Naive B cell (primary cell): ENCODE measurements at regions not wholly inside any gene's neighbourhood (a gene's known extent, or its start where the extent isn't known, plus 50 kb on each side); places are given as distances from the start of the nearest gene placed in this dataset.
"Not testable (repeated sequence)": the region's sequence is repeated elsewhere in the genome, so short reads cannot be mapped to it uniquely, and the experiment has no call there.

Source experiments
- ATAC-seq, 2 donors: fragments of 150-1000 bp; cut with Tn5 transposase; 2 replicates each; pipeline ENCODE4 v1.10.0; 2021; ENCODE audit warnings: low read depth in 2 of 2, mild to moderate bottlenecking in 2 of 2, moderate library complexity in 2 of 2
- DNase-seq: peaks from one replicate; pipeline ENCODE4 v3.0.0; 2022
- H3K27ac Mint-ChIP-seq, 6 donors: one replicate each; pipeline ENCODE4 v1.8.0; 2020 to 2022; ENCODE audit warnings: mild to moderate bottlenecking in 6 of 6, mixed read lengths in 6 of 6, moderate library complexity in 5 of 6, inconsistent platforms in 2 of 6
- H3K27me3 Mint-ChIP-seq, 3 donors: one replicate each; pipeline ENCODE4 v1.8.0; 2021 to 2022; ENCODE audit warnings: mixed read lengths in 3 of 3, mild to moderate bottlenecking in 1 of 3
- H3K36me3 Mint-ChIP-seq, 2 donors: one replicate each; pipeline ENCODE4 v1.8.0; 2020 to 2022; ENCODE audit warnings: mixed read lengths in 2 of 2, inconsistent platforms in 1 of 2, mild to moderate bottlenecking in 1 of 2
- H3K4me1 Mint-ChIP-seq, 3 donors: one replicate each; pipeline ENCODE4 v1.8.0; 2020 to 2022; ENCODE audit warnings: mixed read lengths in 3 of 3, inconsistent platforms in 1 of 3, mild to moderate bottlenecking in 1 of 3, moderate library complexity in 1 of 3
- H3K4me3 Mint-ChIP-seq, 8 donors: one replicate each; pipeline ENCODE4 v1.8.0; 2020 to 2022; ENCODE audit warnings: mild to moderate bottlenecking in 8 of 8, mixed read lengths in 8 of 8, moderate library complexity in 8 of 8, inconsistent platforms in 2 of 8
- H3K9me3 Mint-ChIP-seq, 7 donors: one replicate each; pipeline ENCODE4 v1.8.0; 2020 to 2022; ENCODE audit warnings: mixed read lengths in 7 of 7, mild to moderate bottlenecking in 5 of 7, inconsistent platforms in 2 of 7, moderate library complexity in 1 of 7

DNA sequence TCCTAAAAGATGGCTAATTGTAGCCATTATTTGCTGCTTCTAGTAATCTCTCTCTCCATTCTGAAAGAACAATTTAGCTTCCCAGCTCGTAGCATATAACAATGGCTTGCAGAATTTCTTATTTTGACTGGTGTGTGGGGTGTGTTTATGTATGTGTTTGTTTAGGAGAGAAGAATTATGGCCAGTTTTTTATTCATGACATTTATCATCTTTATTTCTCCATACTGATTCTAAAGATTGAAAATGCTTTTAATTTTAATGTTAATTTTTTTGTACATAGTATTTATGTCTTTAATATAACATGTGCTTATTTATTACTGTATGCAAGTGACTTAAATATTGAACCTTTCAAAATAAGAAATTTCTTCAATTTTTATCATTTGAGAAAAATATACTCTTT is 115.8 kb upstream of the TMTC4 start:
- ATAC-seq, result no peak

DNA sequence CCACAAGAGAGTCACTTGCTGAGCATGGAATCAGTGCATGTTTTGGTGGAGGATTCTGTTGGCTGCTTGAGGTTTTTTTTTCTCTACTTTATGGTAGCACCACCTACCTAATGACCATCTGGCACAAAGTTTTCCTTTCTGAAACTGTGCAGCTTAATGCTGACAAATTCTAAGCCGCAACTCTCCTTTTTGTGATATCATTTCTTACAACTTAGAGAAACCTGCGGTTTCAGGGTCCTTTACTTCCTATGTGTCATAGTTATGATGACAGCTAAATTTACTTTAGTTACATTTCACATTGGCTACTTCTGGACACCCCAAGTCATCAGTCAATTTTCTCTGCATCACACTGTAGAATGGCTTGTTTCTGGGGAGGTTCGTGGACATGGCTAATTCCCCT is 115.4 kb upstream of the TMTC4 start:
- H3K4me3 Mint-ChIP-seq, result no peak overlapping the region
- peaks cover 5 to 14% (median 7%) of the 10 kb centered on the region in 3 donors for H3K27me3 Mint-ChIP-seq
- no peak overlapping the region for H3K27ac Mint-ChIP-seq
- H3K36me3 Mint-ChIP-seq, result no peaks in the 10 kb centered on the region
- no peaks in the 10 kb centered on the region for H3K4me1 Mint-ChIP-seq
- peaks cover 4 to 39% (median 13%) of the 10 kb centered on the region in 7 donors for H3K9me3 Mint-ChIP-seq
- ATAC-seq (no peak), DNase-seq (no peak)

More for the DNA sequence above, 115.8 kb upstream of the TMTC4 start:
- Mint-ChIP-seq H3K4me3 (no peak overlapping the region), H3K4me1 (no peaks in the 10 kb centered on the region), H3K9me3 (peaks cover 6 to 42% (median 13%) of the 10 kb centered on the region in 7 donors), H3K27ac (no peak overlapping the region), H3K27me3 (peaks cover 5 to 14% (median 10%) of the 10 kb centered on the region in 3 donors), H3K36me3 (no peaks in the 10 kb centered on the region)
- no peak for DNase-seq

DNA sequence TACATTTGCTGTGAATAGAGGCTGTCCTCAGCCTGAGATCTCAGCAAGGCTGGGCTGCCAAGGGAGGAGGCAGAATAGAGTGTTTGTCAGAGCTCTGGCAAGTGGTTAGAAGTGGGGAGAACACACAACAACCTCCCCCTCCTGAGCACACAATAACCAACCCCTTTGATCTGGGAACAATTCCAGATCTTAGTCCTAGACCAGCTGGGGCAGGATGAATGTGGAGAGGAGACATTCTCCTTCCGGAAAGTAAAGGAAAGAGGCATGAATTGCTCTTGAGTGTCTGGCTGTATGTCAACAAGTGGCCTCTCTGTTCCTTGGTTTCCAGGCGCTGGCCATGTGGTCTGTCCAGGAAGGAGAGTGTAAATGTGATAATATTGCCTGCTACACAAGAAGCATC is 114.9 kb upstream of the TMTC4 start:
- H3K4me1 Mint-ChIP-seq, result no peaks in the 10 kb centered on the region
- H3K27me3 Mint-ChIP-seq, result peaks cover 5 to 14% (median 7%) of the 10 kb centered on the region in 3 donors
- H3K36me3 Mint-ChIP-seq, result no peaks in the 10 kb centered on the region
- no peak for DNase-seq
- peak overlapping the region in 1 of 8 donors; percentile 51 for H3K4me3 Mint-ChIP-seq
- peaks cover 4 to 37% (median 13%) of the 10 kb centered on the region in 7 donors for H3K9me3 Mint-ChIP-seq
- no peak for ATAC-seq
- no peak overlapping the region for H3K27ac Mint-ChIP-seq

DNA sequence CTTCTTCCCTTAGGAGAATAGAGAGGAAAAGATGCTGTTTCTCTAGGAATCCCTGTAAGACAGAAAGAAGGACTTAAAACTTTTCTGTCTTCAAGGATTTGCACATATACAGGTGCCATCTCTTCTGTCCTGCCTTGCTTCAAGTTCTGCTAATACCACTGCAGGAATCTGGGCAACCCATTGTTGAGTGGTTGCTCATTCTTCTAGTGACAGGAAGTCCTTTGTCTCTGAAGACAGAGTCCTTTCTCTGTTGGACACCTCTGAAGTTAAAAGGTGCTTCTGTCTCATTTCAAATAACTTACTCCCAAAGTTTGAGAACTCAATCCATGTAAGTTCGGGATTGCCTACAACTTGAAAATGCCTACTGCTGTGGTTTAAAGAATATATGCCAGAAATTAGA is 114.4 kb upstream of the TMTC4 start:
- Mint-ChIP-seq H3K27me3 (peaks cover 5 to 14% (median 7%) of the 10 kb centered on the region in 3 donors), H3K4me3 (peak overlapping the region in 1 of 8 donors; percentile 42), H3K27ac (no peak overlapping the region), H3K4me1 (no peaks in the 10 kb centered on the region), H3K36me3 (no peaks in the 10 kb centered on the region), H3K9me3 (peaks cover 4 to 33% (median 13%) of the 10 kb centered on the region in 7 donors)
- ATAC-seq (no peak), DNase-seq (no peak)

DNA sequence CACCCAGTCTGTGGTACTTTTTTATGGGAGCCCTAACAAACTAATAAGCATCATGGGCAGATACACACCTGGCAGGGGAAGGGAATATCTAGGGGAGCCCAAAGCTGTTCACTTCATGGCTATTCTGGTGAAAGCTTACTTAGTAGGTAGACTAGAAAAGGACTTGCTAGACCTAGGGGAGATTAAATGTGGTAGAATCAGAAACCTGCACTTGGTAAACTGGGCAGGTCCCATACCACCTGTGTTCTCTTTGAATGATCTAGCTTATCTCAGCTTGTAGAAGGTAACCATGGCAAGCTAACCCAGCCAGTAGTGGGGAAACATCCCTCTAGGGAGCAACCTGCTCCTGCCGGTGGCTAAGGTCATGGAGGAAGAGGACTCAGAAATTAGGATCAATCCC is 113.9 kb upstream of the TMTC4 start:
- no peak overlapping the region for H3K4me3 Mint-ChIP-seq
- DNase-seq (no peak), ATAC-seq (no peak)
- H3K27me3 Mint-ChIP-seq, result peaks cover 5 to 14% (median 7%) of the 10 kb centered on the region in 3 donors
- H3K4me1 Mint-ChIP-seq, result no peaks in the 10 kb centered on the region
- H3K27ac Mint-ChIP-seq, result no peak overlapping the region
- peaks cover 4 to 28% (median 13%) of the 10 kb centered on the region in 7 donors for H3K9me3 Mint-ChIP-seq
- H3K36me3 Mint-ChIP-seq, result no peaks in the 10 kb centered on the region

DNA sequence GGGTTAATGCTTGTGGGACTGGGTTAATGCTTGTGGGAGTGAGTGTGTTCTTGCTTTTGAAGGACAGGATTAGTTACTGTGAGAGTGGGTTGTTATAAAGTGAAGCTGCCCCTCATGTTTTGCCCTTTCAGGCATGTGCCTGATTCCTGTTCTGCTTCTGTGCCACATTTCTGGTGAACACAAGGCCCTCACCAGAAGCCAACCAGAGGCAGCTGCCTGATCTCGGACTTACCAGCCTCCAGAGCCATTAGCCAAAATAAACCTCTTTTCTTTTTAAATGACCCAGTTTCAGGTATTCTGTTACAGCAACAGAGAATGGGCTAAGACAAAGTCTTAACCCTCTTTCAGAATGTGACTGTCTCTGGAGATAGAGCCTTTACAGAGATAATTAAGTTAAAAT is 113.3 kb upstream of the TMTC4 start:
- Mint-ChIP-seq H3K4me3 (no peak overlapping the region), H3K9me3 (peaks cover 4 to 22% (median 9%) of the 10 kb centered on the region in 7 donors), H3K4me1 (no peaks in the 10 kb centered on the region), H3K27me3 (peaks cover 5 to 14% (median 10%) of the 10 kb centered on the region in 3 donors), H3K36me3 (no peaks in the 10 kb centered on the region), H3K27ac (no peak overlapping the region)
- ATAC-seq, result no peak
- no peak for DNase-seq

DNA sequence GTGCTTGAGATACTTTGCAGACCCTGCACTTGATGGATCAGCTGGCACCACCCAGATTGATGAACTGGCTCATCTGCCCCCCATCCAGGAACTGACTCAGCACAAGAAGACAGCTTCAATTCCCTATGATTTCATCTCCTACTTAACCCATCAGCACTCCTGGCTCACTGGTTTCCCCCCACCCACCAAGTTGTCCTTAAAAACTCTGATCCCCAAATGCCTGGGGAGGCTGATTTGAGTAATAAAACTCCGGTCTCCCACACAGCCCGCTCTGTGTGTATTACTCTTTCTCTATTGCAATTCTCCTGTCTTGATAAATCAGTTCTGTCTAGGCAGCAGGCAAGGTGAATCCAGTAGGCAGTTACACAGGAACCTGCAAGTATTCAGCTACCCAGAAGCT is 102.1 kb upstream of the TMTC4 start:
- H3K4me3 Mint-ChIP-seq, DNase-seq, H3K36me3 Mint-ChIP-seq, H3K27me3 Mint-ChIP-seq, ATAC-seq, H3K27ac Mint-ChIP-seq: not testable (repeated sequence)
- Mint-ChIP-seq H3K9me3 (peaks cover 4 to 17% (median 9%) of the 10 kb centered on the region in 7 donors), H3K4me1 (peaks cover 0 to 15% (median 8%) of the 10 kb centered on the region in 3 donors)

DNA sequence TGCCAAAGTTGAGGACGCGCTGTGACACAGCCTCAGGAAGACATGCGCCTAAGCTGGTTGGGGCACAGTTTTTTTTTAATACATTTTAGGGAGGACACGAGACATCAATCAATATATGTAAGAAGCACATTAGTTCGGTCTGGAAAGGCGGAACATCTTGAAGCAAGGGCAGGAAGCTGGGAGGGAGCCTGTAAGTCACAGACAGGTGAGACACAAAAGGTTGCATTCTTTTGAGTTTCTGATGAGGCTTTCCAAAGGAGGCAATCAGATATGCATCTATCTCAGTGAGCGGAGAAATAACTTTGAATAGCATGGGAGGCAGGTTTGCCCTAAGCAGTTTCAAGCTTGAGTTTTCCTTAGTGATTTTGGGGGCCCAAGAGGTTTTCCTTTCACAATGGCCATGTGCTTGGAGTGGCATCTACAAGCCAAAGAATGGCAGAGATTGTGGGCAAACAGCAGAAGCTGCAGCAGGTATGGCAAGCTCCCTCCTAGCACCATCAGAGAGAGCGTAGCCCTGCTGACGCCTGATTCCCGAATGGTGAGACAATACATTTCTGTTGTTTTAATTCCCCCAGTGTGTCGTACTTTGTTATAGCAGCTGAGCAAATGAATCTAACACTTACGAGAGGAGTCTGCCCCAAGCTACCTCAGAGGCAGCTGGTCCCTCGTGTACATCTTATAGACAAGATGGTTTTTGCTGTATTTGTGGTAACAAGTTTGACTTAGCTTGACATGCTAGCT is 99.5 kb upstream of the TMTC4 start:
- no peaks in the 10 kb centered on the region for H3K36me3 Mint-ChIP-seq
- H3K27me3 Mint-ChIP-seq, result peaks cover 0 to 3% (median 0%) of the 10 kb centered on the region in 3 donors

DNA sequence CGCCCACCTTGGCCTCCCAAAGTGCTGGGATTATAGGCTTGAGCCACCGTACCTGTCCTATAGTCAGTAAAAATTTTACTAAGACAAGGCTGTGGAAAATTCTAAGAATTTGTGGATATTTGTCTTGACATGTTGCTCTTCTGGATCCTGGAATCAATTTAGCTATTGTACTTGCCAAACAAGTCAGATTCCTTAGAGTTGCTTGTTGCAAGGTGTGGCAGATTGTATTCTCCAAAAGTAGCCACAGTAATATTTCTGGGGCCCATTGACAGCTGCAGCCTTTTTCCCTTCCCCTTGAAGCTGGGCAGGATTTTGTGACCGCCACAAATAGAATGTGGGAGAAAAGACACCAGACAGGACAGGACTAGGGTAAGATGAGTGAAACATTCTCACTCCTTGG is 98.8 kb upstream of the TMTC4 start:
- H3K36me3 Mint-ChIP-seq, result no peaks in the 10 kb centered on the region
- H3K27me3 Mint-ChIP-seq, result peaks cover 0 to 3% (median 0%) of the 10 kb centered on the region in 3 donors
- peaks cover 9 to 24% (median 11%) of the 10 kb centered on the region in 7 donors for H3K9me3 Mint-ChIP-seq
- peaks cover 0 to 15% (median 8%) of the 10 kb centered on the region in 3 donors for H3K4me1 Mint-ChIP-seq
- H3K4me3 Mint-ChIP-seq, result no peak overlapping the region
- H3K27ac Mint-ChIP-seq, result no peak overlapping the region
- DNase-seq, result no peak
- no peak for ATAC-seq

More for the DNA sequence above, 99.5 kb upstream of the TMTC4 start:
- ATAC-seq (no peak), DNase-seq (no peak)
- Mint-ChIP-seq H3K4me1 (peaks cover 0 to 15% (median 8%) of the 10 kb centered on the region in 3 donors), H3K9me3 (peaks cover 9 to 24% (median 13%) of the 10 kb centered on the region in 7 donors), H3K4me3 (no peak overlapping the region), H3K27ac (peak overlapping the region in 1 of 6 donors; percentile 43)

DNA sequence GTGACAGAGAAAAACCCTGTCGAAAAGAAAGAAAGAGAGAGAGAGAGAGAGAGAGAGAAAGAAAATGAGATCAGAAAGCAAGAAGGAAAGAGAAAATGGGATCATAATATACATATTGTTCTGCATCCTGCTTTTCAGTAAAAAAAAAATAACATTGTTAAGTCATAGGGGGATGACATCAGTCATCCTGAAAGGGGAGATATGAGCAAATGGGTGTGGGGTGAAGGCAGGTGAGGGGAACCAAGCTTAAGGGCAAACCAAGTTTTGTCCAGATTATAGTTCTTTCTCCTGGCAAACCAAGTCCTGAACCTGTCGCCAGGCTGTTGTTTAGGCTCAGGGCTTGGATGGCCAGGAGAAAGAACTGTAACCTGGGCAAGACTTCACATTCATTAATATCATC is 92.6 kb upstream of the TMTC4 start:
- ATAC-seq, result no peak
- no peak overlapping the region for H3K4me3 Mint-ChIP-seq
- no peaks in the 10 kb centered on the region for H3K4me1 Mint-ChIP-seq

DNA sequence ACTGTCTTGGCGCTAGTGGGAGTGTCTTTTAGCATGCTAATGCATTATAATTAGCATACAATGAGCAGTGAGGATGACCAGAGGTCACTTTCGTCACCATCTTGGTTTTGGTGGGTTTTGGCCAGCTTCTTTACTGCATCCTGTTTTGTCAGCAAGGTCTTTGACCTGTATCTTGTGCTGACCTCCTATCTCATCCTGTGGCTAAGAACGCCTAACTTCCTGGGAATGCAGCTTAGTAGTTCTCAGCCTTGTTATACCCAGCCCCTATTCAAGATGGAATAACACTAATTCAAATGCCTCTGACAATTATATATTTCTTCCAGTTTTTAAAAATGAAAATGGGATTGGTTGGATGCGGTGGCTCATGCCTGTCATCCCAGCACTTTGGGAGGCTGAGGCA is 92.0 kb upstream of the TMTC4 start:
- not testable (repeated sequence) for ATAC-seq, H3K4me1 Mint-ChIP-seq, H3K27me3 Mint-ChIP-seq, H3K4me3 Mint-ChIP-seq, DNase-seq, H3K27ac Mint-ChIP-seq, H3K36me3 Mint-ChIP-seq
- peaks cover 4 to 25% (median 13%) of the 10 kb centered on the region in 7 donors for H3K9me3 Mint-ChIP-seq

More for the DNA sequence above, 92.6 kb upstream of the TMTC4 start:
- no peak overlapping the region for H3K27ac Mint-ChIP-seq
- H3K9me3 Mint-ChIP-seq, result peaks cover 4 to 23% (median 13%) of the 10 kb centered on the region in 7 donors
- H3K36me3 Mint-ChIP-seq, result peaks cover 0 to 6% of the 10 kb centered on the region in 2 donors
- DNase-seq, result no peak
- peaks cover 0 to 9% (median 0%) of the 10 kb centered on the region in 3 donors for H3K27me3 Mint-ChIP-seq

DNA sequence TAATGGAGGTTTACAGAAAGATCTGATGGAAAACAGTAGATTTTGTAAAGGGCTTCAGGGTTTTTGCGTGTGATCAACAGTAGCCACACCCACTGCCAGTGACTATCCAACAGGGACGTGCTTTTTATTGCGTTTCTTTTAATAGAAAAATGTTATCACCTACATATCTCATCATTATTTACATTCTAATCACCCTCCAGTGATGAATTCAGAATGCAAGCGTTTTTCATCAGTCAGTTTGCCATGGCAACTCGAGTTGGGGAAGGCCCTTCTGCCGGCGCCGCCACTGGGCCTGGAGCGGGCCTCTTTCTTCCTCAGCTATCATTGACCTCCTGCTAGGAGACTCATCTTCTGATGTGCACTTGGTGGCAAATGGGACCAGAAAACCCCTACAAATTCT is 90.3 kb upstream of the TMTC4 start:
- H3K9me3 Mint-ChIP-seq, result peaks cover 4 to 17% (median 7%) of the 10 kb centered on the region in 7 donors

DNA sequence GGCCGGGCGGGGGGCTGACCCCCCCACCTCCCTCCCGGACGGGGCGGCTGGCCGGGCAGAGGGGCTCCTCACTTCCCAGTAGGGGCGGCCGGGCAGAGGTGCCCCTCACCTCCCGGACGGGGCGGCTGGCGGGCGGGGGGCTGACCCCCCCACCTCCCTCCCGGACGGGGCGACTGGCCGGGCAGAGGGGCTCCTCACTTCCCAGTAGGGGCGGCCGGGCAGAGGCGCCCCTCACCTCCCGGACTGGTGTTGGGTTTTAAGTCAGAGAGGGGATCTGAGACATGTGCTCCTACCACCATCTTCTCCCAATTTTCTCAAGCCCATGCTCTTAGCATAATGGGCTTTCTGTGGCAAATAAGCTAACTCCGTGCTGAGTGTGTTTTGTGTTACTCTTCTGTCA is 87.5 kb upstream of the TMTC4 start:
- H3K27ac Mint-ChIP-seq, H3K27me3 Mint-ChIP-seq, DNase-seq, H3K4me1 Mint-ChIP-seq, H3K4me3 Mint-ChIP-seq, H3K36me3 Mint-ChIP-seq, ATAC-seq: not testable (repeated sequence)
- peaks cover 0 to 12% (median 4%) of the 10 kb centered on the region in 7 donors for H3K9me3 Mint-ChIP-seq

More for the DNA sequence above, 90.3 kb upstream of the TMTC4 start:
- Mint-ChIP-seq H3K36me3 (peaks cover 0 to 9% of the 10 kb centered on the region in 2 donors), H3K4me1 (no peaks in the 10 kb centered on the region), H3K27me3 (peaks cover 0 to 9% (median 0%) of the 10 kb centered on the region in 3 donors), H3K4me3 (no peak overlapping the region), H3K27ac (no peak overlapping the region)
- DNase-seq (no peak), ATAC-seq (no peak)

DNA sequence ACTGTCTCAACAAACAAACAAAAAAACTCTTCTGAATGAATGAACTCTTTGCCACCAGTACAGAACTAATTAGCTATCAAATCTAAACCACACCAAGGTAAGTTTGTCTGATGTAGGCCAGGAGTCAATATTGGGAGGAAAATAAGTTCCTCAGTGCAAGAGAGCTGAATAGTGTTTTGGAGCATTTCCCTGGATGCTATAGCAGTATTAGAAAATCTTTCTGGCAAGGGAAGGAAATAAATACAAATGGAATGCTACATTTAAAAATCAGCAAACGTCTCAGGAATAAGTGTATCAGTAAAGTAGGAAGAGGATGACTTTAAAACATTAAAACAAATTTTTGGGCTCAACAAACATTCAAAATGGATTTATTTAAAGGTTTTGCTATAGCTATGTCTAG is 81.3 kb upstream of the TMTC4 start:
- Mint-ChIP-seq H3K4me1 (no peaks in the 10 kb centered on the region), H3K9me3 (no peaks in the 10 kb centered on the region), H3K36me3 (no peaks in the 10 kb centered on the region), H3K4me3 (no peak overlapping the region), H3K27ac (no peak overlapping the region), H3K27me3 (peaks cover 0 to 7% (median 0%) of the 10 kb centered on the region in 3 donors)
- ATAC-seq, result no peak
- DNase-seq, result no peak
